SK-N-SH treated with all-trans-retinoic acid at 6 μM for 48 hours (cell line): ENCODE measurements at regions not wholly inside any gene's neighbourhood (a gene's known extent, or its start where the extent isn't known, plus 50 kb on each side); places are given as distances from the start of the nearest gene placed in this dataset.
A peak's percentile ranks its signal among the peaks of the same experiment; 100 is the strongest.

Source experiments
- ATAC-seq: fragments of 200-7000 bp; cut with Tn5 transposase; 3 replicates; pipeline ENCODE4 v1.9.1; 2020; ENCODE audit warnings: mild to moderate bottlenecking, moderate library complexity
- ARNTL ChIP-seq: fragments of 450-650 bp; formaldehyde crosslinking; IDR thresholded peaks from 2 replicates; pipeline ENCODE4 v1.5.0; 2020; ENCODE audit warnings: low read depth, mild to moderate bottlenecking, moderate library complexity, borderline replicate concordance
- BACH2 ChIP-seq: fragments of 250-450 bp; sonication (Bioruptor Pico); IDR thresholded peaks from 2 replicates; pipeline ENCODE4 v1.9.0; 2021; ENCODE audit warnings: mild to moderate bottlenecking, borderline replicate concordance
- CSDC2 ChIP-seq: fragments of 250-450 bp; sonication (Bioruptor Pico); IDR thresholded peaks from 2 replicates; pipeline ENCODE4 v1.5.0; 2020; ENCODE audit warnings: mild to moderate bottlenecking, moderate library complexity
- ESRRG ChIP-seq: fragments of 250-450 bp; sonication (Bioruptor Pico); IDR thresholded peaks from 2 replicates; pipeline ENCODE4 v1.6.1; 2021; ENCODE audit warnings: mild to moderate bottlenecking
- GLIS3 ChIP-seq: fragments of 250-450 bp; sonication (Bioruptor Pico); IDR thresholded peaks from 2 replicates; pipeline ENCODE4 v1.5.0; 2020; ENCODE audit warnings: mild to moderate bottlenecking, moderate library complexity
- ISL1 ChIP-seq: fragments of 250-450 bp; sonication (Bioruptor Pico); IDR thresholded peaks from 2 replicates; pipeline ENCODE4 v2.1.2; 2022; ENCODE audit warnings: mild to moderate bottlenecking, moderate library complexity
- RARB ChIP-seq: fragments of 250-450 bp; sonication (Bioruptor Pico); IDR thresholded peaks from 2 replicates; pipeline ENCODE4 v1.8.0; 2021; ENCODE audit warnings: mild to moderate bottlenecking, moderate library complexity
- SNAI2 ChIP-seq: fragments of 250-450 bp; sonication (Bioruptor Pico); IDR thresholded peaks from 2 replicates; pipeline ENCODE4 v1.5.0; 2020; ENCODE audit warnings: mild to moderate bottlenecking, moderate library complexity
- TCF4 ChIP-seq: fragments of 250-450 bp; sonication (Bioruptor Pico); IDR thresholded peaks from 2 replicates; pipeline ENCODE4 v1.8.0; 2021; ENCODE audit warnings: mild to moderate bottlenecking, moderate library complexity, borderline replicate concordance
- TOX ChIP-seq: fragments of 250-450 bp; sonication (Bioruptor Pico); IDR thresholded peaks from 2 replicates; pipeline ENCODE4 v1.8.0; 2021; ENCODE audit warnings: mild to moderate bottlenecking, moderate library complexity, borderline replicate concordance
- ZC3H10 ChIP-seq: fragments of 250-450 bp; sonication (Bioruptor Pico); IDR thresholded peaks from 2 replicates; pipeline ENCODE4 v1.5.1; 2021; ENCODE audit warnings: mild to moderate bottlenecking, moderate library complexity
- ZFP3 ChIP-seq: fragments of 250-450 bp; sonication (Bioruptor Pico); IDR thresholded peaks from 2 replicates; pipeline ENCODE4 v1.5.0; 2020; ENCODE audit warnings: mild to moderate bottlenecking, moderate library complexity
- ZFP30 ChIP-seq: fragments of 450-650 bp; formaldehyde crosslinking; IDR thresholded peaks from 2 replicates; pipeline ENCODE4 v1.5.0; 2022; ENCODE audit warnings: mild to moderate bottlenecking, moderate library complexity
- ZNF565 ChIP-seq: fragments of 450-650 bp; formaldehyde crosslinking; conservative IDR thresholded peaks from 2 replicates; pipeline ENCODE4 v1.5.0; 2020; ENCODE audit warnings: low read depth, mild to moderate bottlenecking, moderate library complexity
- ZNF70 ChIP-seq: fragments of 450-650 bp; formaldehyde crosslinking; IDR thresholded peaks from 2 replicates; pipeline ENCODE4 v1.5.0; 2020; ENCODE audit warnings: mild to moderate bottlenecking, moderate library complexity
- TF ChIP-seq, protein P1 (sequence below): fragments of 250-450 bp; sonication (Bioruptor Pico); IDR thresholded peaks from 2 replicates; pipeline ENCODE4 v1.5.1; 2021; ENCODE audit warnings: mild to moderate bottlenecking, moderate library complexity
- TF ChIP-seq, protein P2 (sequence below): fragments of 250-450 bp; sonication (Bioruptor Pico); IDR thresholded peaks from 2 replicates; pipeline ENCODE4 v1.5.0; 2020; ENCODE audit warnings: mild to moderate bottlenecking, moderate library complexity
- TF ChIP-seq, protein P3 (sequence below): fragments of 250-450 bp; sonication (Bioruptor Pico); IDR thresholded peaks from 2 replicates; pipeline ENCODE4 v1.5.1; 2020; ENCODE audit warnings: low read depth, mild to moderate bottlenecking, moderate library complexity
- TF ChIP-seq, protein P4 (sequence below): fragments of 250-450 bp; sonication (Bioruptor Pico); IDR thresholded peaks from 2 replicates; pipeline ENCODE4 v1.8.0; 2020; ENCODE audit warnings: mild to moderate bottlenecking, moderate library complexity, borderline replicate concordance
- TF ChIP-seq, protein P5 (sequence below): fragments of 250-450 bp; sonication (Bioruptor Pico); IDR thresholded peaks from 2 replicates; pipeline ENCODE4 v1.8.0; 2021; ENCODE audit warnings: low read depth, mild to moderate bottlenecking, moderate library complexity, borderline replicate concordance

DNA sequence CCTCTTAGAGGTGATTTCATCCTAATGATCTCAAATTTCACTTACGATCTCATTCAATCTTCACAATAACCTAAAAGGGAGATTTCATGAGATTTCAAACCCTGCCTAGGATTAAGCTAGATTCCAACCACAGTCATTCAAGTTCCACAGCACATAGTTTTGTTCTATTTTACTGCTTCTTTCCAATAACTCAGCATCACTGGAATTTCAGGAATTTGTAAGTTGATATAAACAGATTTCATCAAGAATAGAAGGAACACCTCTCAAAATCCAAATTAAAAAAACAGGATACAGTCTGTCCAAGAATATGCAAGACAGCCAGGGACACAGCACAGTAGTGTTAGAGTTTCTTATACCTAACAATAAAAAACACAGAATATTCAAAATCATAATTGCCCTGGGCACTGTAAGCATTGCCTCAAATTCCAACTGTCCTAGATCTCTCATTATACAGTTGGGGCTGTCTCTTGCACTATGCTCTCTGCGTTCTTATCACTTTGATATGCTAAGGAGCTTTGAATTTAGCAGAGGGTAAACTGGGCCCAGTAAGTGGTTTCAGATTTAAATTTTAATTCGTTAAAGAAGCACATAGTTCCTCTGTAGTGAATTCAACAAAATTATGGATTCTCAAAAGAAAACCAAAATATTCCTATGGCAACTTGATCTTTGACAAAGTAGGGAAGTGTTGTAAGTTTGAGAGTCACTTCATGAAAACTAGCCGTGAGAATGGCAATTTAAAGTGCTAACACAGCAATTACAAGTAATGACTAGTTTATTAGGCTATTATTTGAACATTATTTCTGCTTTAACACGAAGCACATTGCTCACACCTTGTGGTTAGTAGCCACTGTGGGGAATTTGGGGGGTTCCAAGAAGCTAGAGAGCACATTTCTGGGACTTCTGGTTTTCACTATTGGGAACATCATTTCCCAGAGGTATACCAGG, 478.6 kb upstream of the C9orf72 start:
- TF ChIP-seq ESRRG (CRISPR knock-in tag) (no peak), TCF4 (no peak), BACH2 (CRISPR knock-in tag) (no peak), ZC3H10 (CRISPR knock-in tag) (no peak), ISL1 (CRISPR knock-in tag) (peak; percentile 55)
- TF ChIP-seq, protein P1, sequence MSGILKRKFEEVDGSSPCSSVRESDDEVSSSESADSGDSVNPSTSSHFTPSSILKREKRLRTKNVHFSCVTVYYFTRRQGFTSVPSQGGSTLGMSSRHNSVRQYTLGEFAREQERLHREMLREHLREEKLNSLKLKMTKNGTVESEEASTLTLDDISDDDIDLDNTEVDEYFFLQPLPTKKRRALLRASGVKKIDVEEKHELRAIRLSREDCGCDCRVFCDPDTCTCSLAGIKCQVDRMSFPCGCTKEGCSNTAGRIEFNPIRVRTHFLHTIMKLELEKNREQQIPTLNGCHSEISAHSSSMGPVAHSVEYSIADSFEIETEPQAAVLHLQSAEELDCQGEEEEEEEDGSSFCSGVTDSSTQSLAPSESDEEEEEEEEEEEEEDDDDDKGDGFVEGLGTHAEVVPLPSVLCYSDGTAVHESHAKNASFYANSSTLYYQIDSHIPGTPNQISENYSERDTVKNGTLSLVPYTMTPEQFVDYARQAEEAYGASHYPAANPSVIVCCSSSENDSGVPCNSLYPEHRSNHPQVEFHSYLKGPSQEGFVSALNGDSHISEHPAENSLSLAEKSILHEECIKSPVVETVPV (CRISPR knock-in tag): no peak
- TF ChIP-seq, protein P2, sequence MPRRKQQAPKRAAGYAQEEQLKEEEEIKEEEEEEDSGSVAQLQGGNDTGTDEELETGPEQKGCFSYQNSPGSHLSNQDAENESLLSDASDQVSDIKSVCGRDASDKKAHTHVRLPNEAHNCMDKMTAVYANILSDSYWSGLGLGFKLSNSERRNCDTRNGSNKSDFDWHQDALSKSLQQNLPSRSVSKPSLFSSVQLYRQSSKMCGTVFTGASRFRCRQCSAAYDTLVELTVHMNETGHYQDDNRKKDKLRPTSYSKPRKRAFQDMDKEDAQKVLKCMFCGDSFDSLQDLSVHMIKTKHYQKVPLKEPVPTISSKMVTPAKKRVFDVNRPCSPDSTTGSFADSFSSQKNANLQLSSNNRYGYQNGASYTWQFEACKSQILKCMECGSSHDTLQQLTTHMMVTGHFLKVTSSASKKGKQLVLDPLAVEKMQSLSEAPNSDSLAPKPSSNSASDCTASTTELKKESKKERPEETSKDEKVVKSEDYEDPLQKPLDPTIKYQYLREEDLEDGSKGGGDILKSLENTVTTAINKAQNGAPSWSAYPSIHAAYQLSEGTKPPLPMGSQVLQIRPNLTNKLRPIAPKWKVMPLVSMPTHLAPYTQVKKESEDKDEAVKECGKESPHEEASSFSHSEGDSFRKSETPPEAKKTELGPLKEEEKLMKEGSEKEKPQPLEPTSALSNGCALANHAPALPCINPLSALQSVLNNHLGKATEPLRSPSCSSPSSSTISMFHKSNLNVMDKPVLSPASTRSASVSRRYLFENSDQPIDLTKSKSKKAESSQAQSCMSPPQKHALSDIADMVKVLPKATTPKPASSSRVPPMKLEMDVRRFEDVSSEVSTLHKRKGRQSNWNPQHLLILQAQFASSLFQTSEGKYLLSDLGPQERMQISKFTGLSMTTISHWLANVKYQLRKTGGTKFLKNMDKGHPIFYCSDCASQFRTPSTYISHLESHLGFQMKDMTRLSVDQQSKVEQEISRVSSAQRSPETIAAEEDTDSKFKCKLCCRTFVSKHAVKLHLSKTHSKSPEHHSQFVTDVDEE (CRISPR knock-in tag): no peak
- TF ChIP-seq, all 23 proteins: peak for 1
- ATAC-seq: peak; percentile 83

DNA sequence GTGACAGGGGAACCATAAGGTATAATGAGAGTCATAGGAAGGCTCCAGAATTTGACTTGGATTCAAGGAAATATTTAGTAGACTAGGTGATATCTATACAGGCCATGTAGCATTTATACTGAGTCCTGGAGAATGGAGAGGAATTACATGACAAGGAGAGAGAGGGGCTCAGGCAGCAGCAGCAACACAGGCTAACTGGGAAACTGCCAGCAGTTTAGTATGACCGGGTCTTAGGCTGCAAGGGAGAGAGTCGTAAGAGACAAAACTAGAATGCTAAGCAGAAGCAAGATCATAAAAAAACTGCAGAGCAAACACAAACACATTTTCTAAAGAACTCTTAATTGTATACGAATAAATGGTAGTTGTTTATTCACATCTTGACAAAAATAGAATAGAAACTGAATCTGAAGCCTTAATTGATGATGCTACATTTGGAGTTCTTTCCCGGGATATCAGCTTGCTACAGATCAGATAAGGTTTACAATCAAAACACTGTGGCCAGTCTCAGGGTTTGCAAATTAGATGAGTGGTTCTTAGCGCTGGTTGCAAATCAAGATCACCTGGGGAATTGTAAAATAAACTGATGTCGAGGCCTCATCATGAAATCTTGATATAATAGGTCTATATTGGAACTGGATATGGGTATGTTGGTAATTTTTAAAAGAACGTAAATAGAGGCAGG, 480.0 kb upstream of the C9orf72 start:
- TF ChIP-seq ZFP30 (CRISPR knock-in tag): no peak
- no peak for TF ChIP-seq RARB (CRISPR knock-in tag)
- TF ChIP-seq, protein P3, sequence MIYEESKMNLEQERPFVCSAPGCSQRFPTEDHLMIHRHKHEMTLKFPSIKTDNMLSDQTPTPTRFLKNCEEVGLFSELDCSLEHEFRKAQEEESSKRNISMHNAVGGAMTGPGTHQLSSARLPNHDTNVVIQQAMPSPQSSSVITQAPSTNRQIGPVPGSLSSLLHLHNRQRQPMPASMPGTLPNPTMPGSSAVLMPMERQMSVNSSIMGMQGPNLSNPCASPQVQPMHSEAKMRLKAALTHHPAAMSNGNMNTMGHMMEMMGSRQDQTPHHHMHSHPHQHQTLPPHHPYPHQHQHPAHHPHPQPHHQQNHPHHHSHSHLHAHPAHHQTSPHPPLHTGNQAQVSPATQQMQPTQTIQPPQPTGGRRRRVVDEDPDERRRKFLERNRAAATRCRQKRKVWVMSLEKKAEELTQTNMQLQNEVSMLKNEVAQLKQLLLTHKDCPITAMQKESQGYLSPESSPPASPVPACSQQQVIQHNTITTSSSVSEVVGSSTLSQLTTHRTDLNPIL (CRISPR knock-in tag): no peak
- TF ChIP-seq, protein P1 (CRISPR knock-in tag): no peak
- no peak for TF ChIP-seq ARNTL (CRISPR knock-in tag)
- no peak for TF ChIP-seq ZNF70 (CRISPR knock-in tag)
- no peak for TF ChIP-seq ZC3H10 (CRISPR knock-in tag)
- peak; percentile 65; the same call in 1 of the 2 replicates for TF ChIP-seq TCF4
- TF ChIP-seq ZNF565 (CRISPR knock-in tag): no peak
- TF ChIP-seq, protein P4, sequence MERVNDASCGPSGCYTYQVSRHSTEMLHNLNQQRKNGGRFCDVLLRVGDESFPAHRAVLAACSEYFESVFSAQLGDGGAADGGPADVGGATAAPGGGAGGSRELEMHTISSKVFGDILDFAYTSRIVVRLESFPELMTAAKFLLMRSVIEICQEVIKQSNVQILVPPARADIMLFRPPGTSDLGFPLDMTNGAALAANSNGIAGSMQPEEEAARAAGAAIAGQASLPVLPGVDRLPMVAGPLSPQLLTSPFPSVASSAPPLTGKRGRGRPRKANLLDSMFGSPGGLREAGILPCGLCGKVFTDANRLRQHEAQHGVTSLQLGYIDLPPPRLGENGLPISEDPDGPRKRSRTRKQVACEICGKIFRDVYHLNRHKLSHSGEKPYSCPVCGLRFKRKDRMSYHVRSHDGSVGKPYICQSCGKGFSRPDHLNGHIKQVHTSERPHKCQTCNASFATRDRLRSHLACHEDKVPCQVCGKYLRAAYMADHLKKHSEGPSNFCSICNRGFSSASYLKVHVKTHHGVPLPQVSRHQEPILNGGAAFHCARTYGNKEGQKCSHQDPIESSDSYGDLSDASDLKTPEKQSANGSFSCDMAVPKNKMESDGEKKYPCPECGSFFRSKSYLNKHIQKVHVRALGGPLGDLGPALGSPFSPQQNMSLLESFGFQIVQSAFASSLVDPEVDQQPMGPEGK: no peak
- TF ChIP-seq CSDC2 (CRISPR knock-in tag): no peak
- TF ChIP-seq GLIS3 (CRISPR knock-in tag): no peak
- TF ChIP-seq ZFP3 (CRISPR knock-in tag): no peak
- TF ChIP-seq ISL1 (CRISPR knock-in tag): peak; percentile 70
- TF ChIP-seq, protein P5, sequence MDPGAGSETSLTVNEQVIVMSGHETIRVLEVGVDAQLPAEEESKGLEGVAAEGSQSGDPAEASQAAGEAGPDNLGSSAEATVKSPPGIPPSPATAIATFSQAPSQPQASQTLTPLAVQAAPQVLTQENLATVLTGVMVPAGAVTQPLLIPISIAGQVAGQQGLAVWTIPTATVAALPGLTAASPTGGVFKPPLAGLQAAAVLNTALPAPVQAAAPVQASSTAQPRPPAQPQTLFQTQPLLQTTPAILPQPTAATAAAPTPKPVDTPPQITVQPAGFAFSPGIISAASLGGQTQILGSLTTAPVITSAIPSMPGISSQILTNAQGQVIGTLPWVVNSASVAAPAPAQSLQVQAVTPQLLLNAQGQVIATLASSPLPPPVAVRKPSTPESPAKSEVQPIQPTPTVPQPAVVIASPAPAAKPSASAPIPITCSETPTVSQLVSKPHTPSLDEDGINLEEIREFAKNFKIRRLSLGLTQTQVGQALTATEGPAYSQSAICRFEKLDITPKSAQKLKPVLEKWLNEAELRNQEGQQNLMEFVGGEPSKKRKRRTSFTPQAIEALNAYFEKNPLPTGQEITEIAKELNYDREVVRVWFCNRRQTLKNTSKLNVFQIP (CRISPR knock-in tag): no peak
- TF ChIP-seq, protein P2 (CRISPR knock-in tag): 0 out of 2 replicates have a peak, but pooled peaks have one; percentile 17
- TF ChIP-seq SNAI2 (CRISPR knock-in tag): no peak
- no peak for TF ChIP-seq TOX (CRISPR knock-in tag)
- ATAC-seq: peak; percentile 13; the same call in 1 of the 3 replicates
